HG03139 (cell line): ENCODE measurements at regions not wholly inside any gene's neighbourhood (a gene's known extent, or its start where the extent isn't known, plus 50 kb on each side); places are given as distances from the start of the nearest gene placed in this dataset.

Experiments
- ATAC-seq: cut with Tn5 transposase; IDR thresholded peaks from one replicate; pipeline ENCODE4 v1.9.1; 2021; ENCODE audit not compliant: unreplicated experiment

DNA sequence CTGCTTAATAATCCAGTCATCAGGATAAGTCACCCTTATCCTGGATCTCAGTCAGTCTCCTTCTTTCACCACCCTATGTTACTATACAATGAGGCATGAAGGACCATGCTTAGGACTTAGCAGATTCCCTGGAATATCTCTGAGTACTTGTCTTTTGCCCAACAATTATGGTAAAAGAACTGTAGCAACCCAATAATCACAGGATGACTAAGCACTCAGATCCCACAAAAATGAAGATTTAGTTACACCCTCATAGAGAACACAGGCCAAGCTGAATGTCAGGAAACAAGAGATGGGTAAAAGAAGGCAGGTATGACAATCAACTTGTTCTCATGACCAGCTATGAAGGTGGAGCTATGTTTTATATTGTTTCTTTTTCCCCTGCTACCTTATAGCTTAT lies 91.4 kb downstream of the EDN1 start:
- ATAC-seq: no peak

DNA sequence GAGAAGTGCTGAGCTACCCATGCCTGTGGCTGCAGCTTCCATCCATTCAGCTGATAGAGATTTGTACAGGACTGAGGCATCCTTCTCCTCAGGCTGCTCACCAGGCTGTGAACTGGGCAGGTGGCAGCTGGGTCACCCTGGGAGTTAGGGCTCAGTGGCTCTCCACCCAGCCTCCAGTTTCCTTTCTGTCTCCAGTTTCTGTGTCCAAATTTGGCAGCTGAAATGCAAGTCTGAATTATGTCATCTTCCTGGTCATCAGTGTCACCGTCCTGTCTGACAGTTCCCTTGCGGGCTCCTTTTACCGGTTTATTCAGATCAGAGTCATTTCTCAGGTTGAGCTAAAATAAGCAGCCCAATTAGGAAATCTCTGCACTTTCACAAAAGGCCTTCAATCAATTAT lies 93.3 kb downstream of the EDN1 start:
- ATAC-seq: no peak

DNA sequence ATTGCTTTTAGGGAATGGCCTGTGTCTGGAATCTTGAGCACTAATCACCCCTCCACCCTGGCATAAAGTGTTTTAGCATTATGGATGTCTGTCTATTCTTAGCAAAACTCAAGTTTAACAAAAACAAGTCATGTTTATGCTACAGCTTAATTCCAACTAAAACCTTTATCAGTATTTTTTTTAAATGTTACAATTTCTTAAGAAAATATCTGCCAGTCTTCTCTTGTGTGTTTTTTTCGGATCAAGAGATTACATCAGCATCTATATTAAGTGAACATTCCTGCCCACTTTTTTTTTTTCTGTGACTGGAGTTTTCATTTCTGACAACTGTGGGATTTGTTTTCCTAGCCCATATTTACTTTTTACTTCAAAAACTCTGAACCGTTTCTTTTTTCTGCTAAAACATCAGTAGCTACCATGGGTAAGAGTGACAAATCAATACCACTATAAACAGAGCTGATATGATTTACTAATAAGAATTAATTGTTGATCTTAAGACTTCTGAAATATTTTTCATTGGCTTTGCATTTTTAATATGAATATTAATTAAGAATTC lies 94.3 kb downstream of the EDN1 start:
- no peak for ATAC-seq

GRCh38 chr6:12385316-12385715 lies 95.2 kb downstream of the EDN1 start:
- no peak for ATAC-seq

DNA sequence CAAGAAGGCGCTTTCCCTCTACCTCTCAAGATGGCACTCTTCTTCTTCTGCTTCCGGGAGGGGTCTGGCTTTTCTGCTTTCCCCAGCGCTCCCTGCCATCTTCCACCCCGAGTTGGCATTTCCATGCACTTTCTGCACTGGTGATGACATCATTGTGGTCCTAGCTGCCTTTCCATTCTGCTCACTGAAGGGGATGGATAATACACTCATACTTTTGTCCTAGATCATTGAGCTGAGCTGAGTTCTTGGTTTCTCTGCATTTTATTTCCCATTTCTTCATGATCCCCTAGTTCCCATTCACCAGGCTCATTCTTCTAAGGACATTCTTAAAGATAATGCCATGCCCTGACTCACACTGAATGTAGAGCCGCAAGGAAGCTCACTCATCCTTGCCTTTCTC lies 96.7 kb downstream of the EDN1 start:
- no peak for ATAC-seq

DNA sequence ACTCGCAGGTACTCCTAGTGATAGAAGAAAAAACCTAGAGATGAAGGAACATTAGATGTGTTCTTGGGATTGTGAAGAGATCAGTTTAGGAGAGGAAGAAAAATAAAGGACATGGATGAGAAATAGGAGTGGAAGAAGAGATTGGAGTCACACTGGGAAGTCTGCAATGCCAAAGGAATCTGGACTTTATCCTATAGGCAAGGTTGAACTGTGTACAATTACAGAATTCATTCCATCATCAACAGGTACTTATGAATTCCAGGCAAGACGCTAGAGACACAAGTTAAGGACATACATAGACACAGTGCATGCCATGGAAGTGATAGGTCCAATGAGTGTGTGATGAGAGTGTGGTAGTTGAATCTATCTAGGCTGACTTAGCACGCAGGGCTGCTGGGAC lies 101.3 kb downstream of the EDN1 start:
- no peak for ATAC-seq

DNA sequence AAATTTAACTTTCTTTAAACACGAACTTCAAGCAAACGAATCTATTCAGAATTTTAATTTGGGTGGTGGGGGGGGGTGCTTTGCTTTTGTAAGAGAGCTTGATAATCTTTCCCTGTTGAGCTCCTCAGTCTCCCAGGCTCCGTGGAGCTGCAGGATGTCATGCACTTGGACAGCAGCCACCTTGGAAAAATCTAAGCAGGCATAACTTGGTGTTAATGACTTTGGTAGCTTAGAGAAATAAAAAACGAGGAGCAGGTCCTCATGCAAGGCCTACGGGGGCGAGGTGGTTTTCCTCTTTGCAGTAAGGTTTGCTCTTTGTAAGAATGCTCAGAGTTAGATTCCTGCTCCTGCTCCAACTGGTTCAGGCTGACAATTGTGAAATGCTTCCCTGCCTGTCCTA lies 102.3 kb downstream of the EDN1 start:
- no peak for ATAC-seq

- ATAC-seq: no peak
Observed at GRCh38 chr6:12393100-12393499, 102.9 kb downstream of the EDN1 start.

DNA sequence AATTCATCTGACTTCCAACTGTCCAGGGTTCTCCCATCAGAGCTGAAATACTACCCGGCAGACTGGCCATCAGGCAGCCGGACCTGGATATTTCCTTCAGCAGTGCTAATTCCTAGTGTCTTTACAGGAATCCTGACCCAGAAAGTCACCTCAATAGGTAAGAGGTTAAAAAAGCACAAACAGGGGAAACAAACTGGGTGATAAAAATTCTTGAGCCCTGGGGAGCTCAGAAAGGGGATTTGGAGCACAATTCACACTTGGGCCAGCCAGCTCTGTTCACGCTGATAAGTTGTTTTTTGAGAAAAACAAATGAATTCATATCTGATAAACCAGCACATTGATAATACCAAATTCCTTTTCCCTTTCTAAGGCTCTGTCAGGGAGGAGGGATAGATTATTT lies 104.0 kb downstream of the EDN1 start:
- no peak for ATAC-seq

GRCh38 chr6:12395898-12396297 lies 105.7 kb downstream of the EDN1 start:
- no peak for ATAC-seq

DNA sequence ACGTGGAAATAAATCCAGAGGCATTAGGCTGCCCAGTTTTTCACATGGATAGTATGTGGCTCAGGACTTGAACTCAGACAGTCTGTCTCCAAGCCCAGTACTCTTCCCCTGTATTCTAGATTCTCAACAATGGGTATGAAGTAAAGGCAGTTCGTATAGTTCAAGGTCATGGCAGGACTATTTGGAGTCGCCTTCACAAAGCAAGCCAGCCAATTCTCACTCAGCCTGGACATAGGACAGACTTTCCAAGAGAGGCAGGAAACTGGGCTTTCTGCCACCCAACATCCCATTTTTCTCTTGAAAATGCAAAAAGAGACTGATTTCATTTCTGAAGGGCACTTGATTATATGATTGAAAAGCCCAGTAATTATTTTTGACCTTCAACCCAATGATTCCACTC lies 111.0 kb downstream of the EDN1 start:
- no peak for ATAC-seq

GRCh38 chr6:12403201-12403826 lies 113.2 kb downstream of the EDN1 start:
- no peak for ATAC-seq

DNA sequence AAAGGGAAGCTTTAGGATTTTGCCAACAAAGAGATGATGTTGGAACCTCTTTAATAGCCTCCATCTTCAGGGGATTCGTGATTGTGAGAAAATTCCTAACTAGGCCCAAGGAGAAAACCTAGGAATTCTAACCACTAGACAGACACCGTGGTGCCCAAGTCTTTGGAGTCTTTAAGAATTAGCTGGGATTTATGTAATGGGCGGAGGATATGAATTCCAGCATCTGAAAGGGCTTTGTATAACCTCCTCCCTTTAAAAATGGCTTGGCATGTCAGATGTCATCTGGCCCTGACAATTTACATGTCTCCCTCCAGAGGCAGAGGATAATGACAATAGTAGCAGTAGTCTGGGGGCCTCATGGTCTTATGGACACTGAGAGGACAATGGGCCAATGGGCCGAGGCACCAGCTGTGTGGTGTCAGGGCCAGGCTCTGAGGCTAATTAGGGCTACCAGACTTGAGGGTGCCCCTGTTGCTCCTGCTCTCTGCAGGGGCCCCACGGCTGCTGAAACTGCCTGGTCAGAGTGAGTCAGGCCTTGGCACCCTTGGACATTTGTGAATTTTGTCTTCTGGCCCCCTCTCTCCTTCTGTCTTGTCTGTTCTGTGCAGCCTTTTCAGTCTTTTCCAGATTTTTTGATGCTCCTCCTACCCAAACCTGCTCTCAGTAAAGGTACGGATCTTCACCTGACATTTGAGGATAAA lies 113.9 kb downstream of the EDN1 start:
- no peak for ATAC-seq

GRCh38 chr6:12404651-12405050 lies 114.5 kb downstream of the EDN1 start:
- no peak for ATAC-seq

GRCh38 chr6:12408752-12409151 lies 118.6 kb downstream of the EDN1 start:
- ATAC-seq: no peak

DNA sequence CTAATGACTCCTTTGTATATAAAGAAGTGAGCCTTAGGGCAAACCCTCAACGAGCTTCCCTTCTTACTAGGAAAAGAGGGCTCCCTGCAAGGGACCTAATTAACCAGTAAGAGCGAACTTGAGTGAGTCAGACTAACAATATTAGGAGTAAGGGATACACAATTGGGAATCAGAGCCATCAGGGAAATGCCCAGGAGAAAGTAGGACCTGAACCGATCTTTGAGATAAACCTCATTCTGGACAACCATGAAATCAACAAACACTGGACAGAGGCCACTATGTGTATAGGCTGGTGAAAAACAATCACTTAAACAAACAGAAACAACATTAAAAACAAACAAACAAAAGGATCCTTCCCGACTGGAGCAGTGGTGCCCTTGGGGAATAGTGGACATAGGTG lies 120.8 kb downstream of the EDN1 start:
- no peak for ATAC-seq

- no peak for ATAC-seq
Observed at GRCh38 chr6:12414096-12414675, 124.0 kb downstream of the EDN1 start.

DNA sequence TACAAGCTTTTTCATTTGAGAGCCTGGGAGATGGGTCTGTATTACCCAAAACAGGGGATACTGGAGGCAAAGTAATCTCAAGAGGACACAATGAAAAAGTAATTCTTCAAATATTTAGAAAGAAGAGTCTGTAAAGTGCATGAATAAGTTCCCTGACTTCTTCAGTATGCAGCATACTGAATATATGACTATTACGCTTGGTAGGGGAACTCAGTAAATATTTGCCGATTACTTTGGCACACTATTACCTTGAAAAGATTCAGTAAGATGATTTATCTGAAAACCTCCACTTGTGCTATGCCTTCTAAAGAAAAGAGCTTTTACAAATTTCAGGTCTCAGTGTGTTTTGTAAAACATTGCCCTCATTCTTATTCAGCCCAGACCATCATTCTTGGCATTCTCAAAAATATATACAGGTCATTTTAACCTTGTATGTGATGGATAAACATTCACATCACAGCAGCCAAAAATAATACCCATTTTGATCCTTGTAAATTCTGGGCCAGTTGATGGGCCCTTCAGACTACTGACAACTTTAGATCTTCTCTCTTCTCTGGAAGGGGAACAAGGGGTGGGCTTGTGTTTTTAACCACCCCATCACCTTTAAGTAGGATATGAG lies 125.9 kb downstream of the EDN1 start:
- no peak for ATAC-seq

DNA sequence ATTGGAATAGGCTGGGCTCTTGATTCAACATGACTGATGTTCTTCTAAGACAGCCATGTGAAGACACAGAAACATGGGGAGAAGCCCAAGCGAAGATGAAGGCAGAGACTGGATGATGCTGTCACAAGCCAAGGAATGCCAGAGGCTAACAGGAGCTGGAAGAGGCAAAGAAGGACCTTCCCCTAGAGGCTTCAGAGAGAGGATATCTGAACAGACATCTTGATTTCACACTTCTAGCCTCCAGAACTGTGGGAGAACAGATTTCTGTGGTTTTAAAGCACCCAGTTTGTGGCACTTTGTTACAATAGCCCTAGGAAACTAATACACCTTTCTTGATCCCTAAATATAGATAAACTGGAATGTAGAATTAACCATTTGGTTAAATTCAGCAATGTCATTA lies 127.0 kb downstream of the EDN1 start:
- no peak for ATAC-seq

DNA sequence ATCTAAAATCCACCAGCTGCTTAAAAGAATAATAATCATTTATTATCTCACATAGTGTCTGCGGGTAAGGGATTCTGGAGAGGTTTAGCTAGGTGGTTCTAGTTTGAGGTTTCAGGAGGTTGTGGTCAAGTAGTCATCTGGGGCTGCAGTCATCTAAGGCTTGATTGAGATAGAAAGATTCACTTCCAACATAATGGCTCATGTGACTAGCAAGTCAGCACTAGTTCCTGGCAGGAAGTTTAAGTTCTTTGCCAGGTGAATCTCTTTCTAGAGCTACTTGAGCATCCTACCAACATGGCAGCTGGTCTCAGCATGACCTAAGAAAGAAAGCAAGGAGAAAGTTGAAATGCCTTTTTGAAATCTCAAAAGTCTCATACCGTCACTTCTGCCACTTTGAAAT lies 128.8 kb downstream of the EDN1 start:
- no peak for ATAC-seq

GRCh38 chr6:12419631-12420272 lies 129.6 kb downstream of the EDN1 start:
- no peak for ATAC-seq
